GM10847 (cell line): ENCODE measurements at regions not wholly inside any gene's neighbourhood (a gene's known extent, or its start where the extent isn't known, plus 50 kb on each side); places are given as distances from the start of the nearest gene placed in this dataset.

Source experiments
- POLR2A ChIP-seq: IDR thresholded peaks from 2 replicates; pipeline ENCODE4 v1.6.1; 2011; ENCODE audit not compliant: insufficient read length; ENCODE audit errors: extremely low read depth

- no peak for TF ChIP-seq POLR2A
Measured at GRCh38 chr19:28608292-28608691, 604.7 kb downstream of the UQCRFS1 start.

- TF ChIP-seq POLR2A, result no peak
Measured at GRCh38 chr19:28607066-28607583, 605.8 kb downstream of the UQCRFS1 start.

- TF ChIP-seq POLR2A, result no peak
Measured at GRCh38 chr19:28606269-28607032, 606.5 kb downstream of the UQCRFS1 start.

- TF ChIP-seq POLR2A, result no peak
Measured at GRCh38 chr19:28605501-28606268, 607.3 kb downstream of the UQCRFS1 start.

- TF ChIP-seq POLR2A, result no peak
Measured at GRCh38 chr19:28603453-28603852, 609.5 kb downstream of the UQCRFS1 start.

- TF ChIP-seq POLR2A, result no peak
Measured at GRCh38 chr19:28602675-28603298, 610.2 kb downstream of the UQCRFS1 start.

GRCh38 chr19:28601723-28602440, 611.1 kb downstream of the UQCRFS1 start:
- TF ChIP-seq POLR2A, result no peak

DNA sequence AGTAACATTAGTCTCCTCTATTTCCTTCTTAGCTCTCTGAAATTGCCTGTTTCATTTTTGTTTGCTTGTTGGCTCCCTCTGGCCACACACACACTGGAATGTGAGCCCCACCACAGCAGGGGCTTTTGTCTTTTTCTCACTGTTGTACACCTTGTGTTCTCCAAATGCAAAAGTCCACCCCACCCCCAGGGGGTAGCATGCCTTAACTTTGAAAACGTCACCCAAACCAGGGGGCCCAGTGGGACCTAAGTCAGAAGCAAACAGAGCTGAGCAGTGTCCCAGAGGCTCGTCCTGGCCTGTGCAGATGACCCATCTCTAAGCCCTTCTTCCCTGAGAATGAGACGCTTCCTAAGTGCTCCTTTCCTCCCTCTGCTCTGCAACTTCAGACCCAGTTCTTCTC, 614.1 kb downstream of the UQCRFS1 start:
- TF ChIP-seq POLR2A, result no peak

GRCh38 chr19:28596561-28597071, 616.3 kb downstream of the UQCRFS1 start:
- TF ChIP-seq POLR2A, result no peak

GRCh38 chr19:28595722-28596480, 617.0 kb downstream of the UQCRFS1 start:
- TF ChIP-seq POLR2A, result no peak

DNA sequence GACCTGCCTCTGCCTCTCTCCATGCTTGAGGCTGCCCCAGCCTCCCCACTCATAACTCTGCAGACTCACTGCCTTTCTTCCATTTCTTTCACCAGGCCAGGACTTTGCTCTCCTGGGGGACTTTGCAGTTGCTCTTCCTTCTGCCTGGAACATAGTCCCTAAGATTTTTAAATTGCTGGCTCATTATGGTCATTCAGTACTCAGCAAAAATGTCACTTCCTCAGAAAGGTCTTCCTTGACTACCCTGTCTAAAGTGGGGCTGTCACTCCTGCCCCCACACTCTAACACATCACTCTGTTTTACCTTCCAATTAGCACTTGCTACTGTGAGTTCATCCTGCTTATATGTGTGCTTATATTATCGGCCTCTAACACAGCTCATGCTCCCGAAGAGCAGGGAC, 618.2 kb downstream of the UQCRFS1 start:
- no peak for TF ChIP-seq POLR2A

- TF ChIP-seq POLR2A, result no peak
Measured at GRCh38 chr19:28586474-28586873, 626.5 kb downstream of the UQCRFS1 start.

- TF ChIP-seq POLR2A, result no peak
Measured at GRCh38 chr19:28585796-28586195, 627.2 kb downstream of the UQCRFS1 start.

DNA sequence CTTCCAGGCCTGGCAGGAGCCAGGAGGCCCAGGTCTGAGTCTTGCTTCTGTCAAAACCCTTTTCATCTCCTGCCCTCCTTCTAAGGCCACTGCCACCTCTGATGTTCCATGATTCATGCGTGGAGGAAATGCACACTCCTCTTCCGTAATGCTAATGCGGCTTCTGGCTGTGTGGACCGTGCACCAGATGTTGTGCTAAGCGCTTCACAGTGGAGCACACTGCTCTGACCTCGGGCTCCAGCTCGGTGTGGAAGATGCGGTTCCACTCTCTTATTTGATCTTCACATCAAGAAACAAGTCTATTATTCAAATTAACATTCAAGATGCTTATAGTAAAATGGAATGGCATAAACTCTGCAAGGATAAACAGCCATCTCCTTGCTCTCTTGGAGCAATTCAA, 629.2 kb downstream of the UQCRFS1 start:
- no peak for TF ChIP-seq POLR2A
